Esophagus muscularis mucosa (tissue), 4 donors: ENCODE measurements at regions not wholly inside any gene's neighbourhood (a gene's known extent, or its start where the extent isn't known, plus 50 kb on each side); places are given as distances from the start of the nearest gene placed in this dataset.

ENCODE experiments used
- CTCF ChIP-seq, 3 experiments: fragments of 200-600 bp in 2 of 3; fragments of 450-650 bp in 1 of 3; sonication (generic) in 2 of 3; IDR thresholded peaks; one replicate each; pipeline ENCODE4 v1.5.1; 2017 to 2019; ENCODE audit warnings: antibody characterized with exemption in 3 of 3, mild to moderate bottlenecking in 2 of 3, moderate library complexity in 1 of 3
- EP300 ChIP-seq: sonication (generic); formaldehyde crosslinking; IDR thresholded peaks from one replicate; pipeline ENCODE4 v1.6.1; 2017; ENCODE audit warnings: antibody characterized with exemption
- POLR2AphosphoS5 ChIP-seq, 2 donors: sonication (generic); formaldehyde crosslinking; IDR thresholded peaks; one replicate each; pipeline ENCODE4 v1.6.1; 2017; ENCODE audit warnings: antibody characterized with exemption in 2 of 2

- TF ChIP-seq CTCF (IDR thresholded peaks at IDR 0.05) (no peak), POLR2AphosphoS5 (IDR thresholded peaks at IDR 0.05) (no peak), EP300 (no peak)
Measured at GRCh38 chr2:192591617-192592016, 396.9 kb upstream of the TMEFF2 start.
